GM12864 (cell line): ENCODE measurements at regions not wholly inside any gene's neighbourhood (a gene's known extent, or its start where the extent isn't known, plus 50 kb on each side); places are given as distances from the start of the nearest gene placed in this dataset.

Experiments used
- DNase-seq: peaks from one replicate; pipeline ENCODE4 v3.0.0-alpha.2; 2011; ENCODE audit warnings: low read depth
- H3K4me3 ChIP-seq: 2 replicates; pipeline ENCODE4 v1.5.1; 2011; ENCODE audit warnings: mild to moderate bottlenecking, low read depth, low read length, control low read depth
- TF ChIP-seq, protein P1 (sequence below): IDR thresholded peaks from 2 replicates; pipeline ENCODE4 v1.5.1; 2011; ENCODE audit warnings: low read depth, mild to moderate bottlenecking, moderate library complexity, low read length, control low read depth, inconsistent platforms; ENCODE audit errors: missing control alignments

DNA sequence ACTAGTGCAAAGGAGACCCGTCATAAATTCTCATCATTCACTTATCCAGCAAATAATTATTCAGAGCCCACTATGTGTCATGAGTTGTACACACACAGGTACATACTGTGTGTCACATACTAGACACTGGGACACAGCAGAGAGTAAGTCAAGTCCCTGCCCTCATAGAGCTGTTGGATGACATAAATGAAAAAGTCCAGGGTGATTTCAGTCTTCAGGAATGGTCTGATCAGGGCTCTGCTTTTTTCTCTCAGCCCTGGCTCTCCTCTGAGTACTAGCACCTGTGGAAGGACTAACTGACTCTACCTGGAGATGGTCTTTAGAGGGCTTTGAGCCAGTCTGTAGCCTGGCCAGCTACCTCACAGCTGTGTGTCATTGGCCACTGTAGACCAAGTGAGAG lies 198.0 kb upstream of the LEF1 start:
- no peak for DNase-seq
- TF ChIP-seq, protein P1, sequence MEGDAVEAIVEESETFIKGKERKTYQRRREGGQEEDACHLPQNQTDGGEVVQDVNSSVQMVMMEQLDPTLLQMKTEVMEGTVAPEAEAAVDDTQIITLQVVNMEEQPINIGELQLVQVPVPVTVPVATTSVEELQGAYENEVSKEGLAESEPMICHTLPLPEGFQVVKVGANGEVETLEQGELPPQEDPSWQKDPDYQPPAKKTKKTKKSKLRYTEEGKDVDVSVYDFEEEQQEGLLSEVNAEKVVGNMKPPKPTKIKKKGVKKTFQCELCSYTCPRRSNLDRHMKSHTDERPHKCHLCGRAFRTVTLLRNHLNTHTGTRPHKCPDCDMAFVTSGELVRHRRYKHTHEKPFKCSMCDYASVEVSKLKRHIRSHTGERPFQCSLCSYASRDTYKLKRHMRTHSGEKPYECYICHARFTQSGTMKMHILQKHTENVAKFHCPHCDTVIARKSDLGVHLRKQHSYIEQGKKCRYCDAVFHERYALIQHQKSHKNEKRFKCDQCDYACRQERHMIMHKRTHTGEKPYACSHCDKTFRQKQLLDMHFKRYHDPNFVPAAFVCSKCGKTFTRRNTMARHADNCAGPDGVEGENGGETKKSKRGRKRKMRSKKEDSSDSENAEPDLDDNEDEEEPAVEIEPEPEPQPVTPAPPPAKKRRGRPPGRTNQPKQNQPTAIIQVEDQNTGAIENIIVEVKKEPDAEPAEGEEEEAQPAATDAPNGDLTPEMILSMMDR: no peak
- no peak overlapping the region for H3K4me3 ChIP-seq

DNA sequence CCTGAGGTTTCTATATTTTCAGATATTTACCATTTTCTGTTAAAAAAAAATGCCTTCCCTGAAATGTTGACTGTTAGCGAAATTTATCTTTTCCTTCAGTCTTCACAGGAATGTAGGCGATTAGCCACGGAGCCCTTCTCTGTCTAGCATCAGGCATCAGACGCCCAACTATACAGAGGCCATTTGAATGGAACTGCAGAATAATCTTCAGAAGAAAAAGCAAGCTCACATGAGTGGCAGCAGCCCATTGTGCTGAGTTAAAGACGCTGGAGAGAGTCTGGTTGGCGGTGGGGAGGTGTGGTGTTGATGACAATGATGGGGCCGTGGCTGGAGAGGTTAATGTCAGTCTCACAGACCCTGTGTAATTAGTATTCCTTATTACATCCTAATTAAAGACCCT lies 196.8 kb upstream of the LEF1 start:
- H3K4me3 ChIP-seq: no peak overlapping the region
- TF ChIP-seq, protein P1: no peak
- no peak for DNase-seq

DNA sequence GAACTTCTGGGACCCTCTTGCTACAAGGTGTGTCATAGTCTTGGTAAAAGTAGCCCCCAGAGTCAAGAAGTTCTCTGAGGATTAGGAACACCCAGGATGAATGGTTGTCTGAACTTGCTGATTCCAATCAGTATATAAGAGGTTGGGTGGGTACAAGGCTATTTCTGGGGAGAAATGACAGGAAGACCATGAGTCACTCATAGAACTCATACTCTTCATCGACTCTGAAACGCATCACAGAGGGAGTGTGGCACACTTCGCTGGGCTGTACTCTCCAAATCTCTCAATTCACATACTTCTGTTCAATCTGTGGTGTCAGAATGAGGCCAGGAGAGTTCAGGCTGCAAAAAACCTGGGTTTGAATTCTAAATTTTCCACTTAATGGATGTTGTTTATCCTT lies 193.2 kb upstream of the LEF1 start:
- TF ChIP-seq, protein P1: no peak
- DNase-seq: no peak
- H3K4me3 ChIP-seq: no peak overlapping the region

DNA sequence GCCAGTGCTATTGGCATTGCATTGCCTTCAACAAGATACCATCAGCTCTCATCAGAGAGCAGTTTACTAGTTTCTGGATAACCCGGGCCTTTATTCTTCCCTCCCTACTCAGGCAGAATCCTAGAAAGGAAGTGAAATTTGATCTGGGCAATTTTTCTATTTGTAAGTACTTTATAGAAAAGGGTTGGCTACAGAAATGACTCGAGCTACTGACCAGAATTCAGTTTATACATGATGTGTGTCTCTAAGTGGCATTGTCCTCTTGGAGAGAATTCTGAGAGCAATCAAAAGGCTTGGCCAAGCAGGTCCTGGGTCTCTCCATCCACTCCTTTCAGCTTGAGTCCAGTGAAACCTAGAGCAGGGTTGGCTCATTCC lies 192.7 kb upstream of the LEF1 start:
- no peak for DNase-seq
- no peak overlapping the region for H3K4me3 ChIP-seq
- TF ChIP-seq, protein P1: no peak

DNA sequence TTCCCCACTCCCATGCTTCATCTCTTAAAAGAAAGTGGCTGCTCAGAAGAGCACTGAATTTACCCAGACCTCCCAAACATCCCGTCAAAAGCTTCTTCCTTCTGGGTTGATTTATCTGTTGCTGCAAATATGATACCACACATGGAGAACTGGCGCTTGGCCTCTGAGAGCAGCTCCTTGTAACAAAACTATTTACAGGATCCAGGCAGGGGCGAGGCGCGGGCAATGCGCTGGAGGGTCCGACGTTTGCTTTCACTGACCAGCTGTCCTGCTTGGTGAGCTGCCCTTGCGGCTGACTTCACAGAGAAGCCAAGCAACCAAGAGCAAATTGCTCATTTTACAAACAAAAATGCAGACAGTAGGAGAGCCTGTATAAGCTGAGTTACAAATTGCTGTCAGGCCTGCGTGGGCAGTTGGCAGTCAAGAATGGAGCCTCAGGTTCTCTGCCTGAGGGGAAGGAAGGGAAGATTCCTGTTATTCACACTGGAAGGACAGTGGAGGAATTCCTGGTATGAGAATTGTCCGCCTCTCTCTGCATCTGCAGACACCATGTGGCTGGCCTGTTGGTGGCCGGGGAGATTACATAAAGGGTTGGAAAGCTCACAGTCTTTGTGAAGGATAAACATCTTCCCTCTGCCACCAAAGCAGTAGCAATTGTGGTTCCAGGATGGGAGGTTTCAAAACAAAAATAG lies 192.2 kb upstream of the LEF1 start:
- TF ChIP-seq, protein P1: no peak
- H3K4me3 ChIP-seq: no peak overlapping the region
- DNase-seq: no peak

DNA sequence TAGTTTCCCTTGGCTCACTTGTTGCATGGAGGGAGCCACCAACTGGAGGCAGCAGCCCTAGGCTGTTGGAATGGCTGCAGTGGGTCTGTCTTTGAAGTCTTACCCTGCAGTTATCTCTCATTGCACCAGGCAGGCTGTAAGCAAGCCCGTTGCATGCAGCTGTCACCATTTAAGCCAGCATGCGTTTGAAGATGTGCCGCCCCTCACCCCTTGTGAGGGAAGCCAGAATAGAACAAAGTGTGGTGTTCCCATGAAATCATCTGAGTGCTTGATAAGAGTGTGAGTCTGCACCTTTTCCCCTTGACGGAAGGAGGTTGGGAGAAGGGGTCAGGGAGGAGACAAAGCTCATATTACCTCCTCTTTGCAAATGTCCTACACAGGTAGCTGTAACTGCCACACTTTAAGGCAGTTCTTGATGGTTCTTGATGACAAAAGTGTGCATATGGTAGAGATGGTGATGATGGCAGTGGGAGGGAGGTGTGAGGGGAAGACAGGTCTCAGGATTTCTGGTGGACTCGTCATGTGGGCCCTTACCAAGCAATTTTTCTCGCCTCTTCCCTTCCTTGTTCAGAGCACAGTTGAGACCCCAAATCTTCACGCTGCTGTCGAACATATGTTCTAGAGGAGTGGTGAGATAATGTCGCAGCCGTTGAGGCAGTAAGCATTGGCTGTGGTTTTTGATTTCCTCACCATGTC lies 191.4 kb upstream of the LEF1 start:
- H3K4me3 ChIP-seq: no peak overlapping the region
- no peak for DNase-seq
- TF ChIP-seq, protein P1: no peak
